ENCODE measurements at regions not wholly inside any gene's neighbourhood (a gene's known extent, or its start where the extent isn't known, plus 50 kb on each side); places are given as distances from the start of the nearest gene placed in this dataset.

DNA sequence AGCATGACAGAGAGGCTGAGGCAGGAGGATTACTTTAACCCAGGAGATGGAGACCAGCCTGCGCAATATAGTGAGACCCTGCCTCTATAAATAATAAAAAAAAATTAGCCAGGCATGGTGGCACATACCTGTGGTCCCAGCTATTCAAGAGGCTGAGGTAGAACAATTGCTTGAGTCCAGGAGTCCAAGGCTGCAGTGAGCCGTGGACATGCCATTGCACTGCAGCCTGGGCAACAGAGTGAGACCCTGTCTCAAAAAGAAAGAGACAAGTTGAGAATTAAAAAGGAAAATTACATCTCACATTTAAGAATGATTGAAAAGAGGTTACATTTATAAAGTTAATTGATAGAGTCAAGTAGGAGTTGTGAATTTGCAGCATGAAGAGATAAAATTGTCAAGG, 91.4 kb upstream of the TMPO start:
- TF ChIP-seq CTCF (IDR thresholded peaks at IDR 0.05 in 2 of 3, conservative IDR thresholded peaks at IDR 0.05 in 1 of 3; ENCODE audit: insufficient read depth in 2 of 3, low read depth in 1 of 3, low read length in 3 of 3) (no peak), ATF1 (CRISPR knock-in tag; IDR thresholded peaks at IDR 0.05) (no peak), ATF1 (tag; IDR thresholded peaks at IDR 0.05) (no peak), EZH2 (IDR thresholded peaks at IDR 0.05; ENCODE audit: borderline replicate concordance, low read depth, low read length) (no peak), ZBTB17 (CRISPR knock-in tag; IDR thresholded peaks at IDR 0.05) (no peak), GTF3C2 (IDR thresholded peaks at IDR 0.05; ENCODE audit: borderline replicate concordance, extremely low read depth, insufficient read length) (no peak), CHD4 (IDR thresholded peaks at IDR 0.05; ENCODE audit: insufficient read depth, insufficient replicate concordance, low read depth, low read length, poor library complexity, severe bottlenecking) (no peak)
- TF ChIP-seq, protein P1, sequence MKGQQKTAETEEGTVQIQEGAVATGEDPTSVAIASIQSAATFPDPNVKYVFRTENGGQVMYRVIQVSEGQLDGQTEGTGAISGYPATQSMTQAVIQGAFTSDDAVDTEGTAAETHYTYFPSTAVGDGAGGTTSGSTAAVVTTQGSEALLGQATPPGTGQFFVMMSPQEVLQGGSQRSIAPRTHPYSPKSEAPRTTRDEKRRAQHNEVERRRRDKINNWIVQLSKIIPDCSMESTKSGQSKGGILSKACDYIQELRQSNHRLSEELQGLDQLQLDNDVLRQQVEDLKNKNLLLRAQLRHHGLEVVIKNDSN (CRISPR knock-in tag; IDR thresholded peaks at IDR 0.05): no peak
- TF ChIP-seq, protein P2, sequence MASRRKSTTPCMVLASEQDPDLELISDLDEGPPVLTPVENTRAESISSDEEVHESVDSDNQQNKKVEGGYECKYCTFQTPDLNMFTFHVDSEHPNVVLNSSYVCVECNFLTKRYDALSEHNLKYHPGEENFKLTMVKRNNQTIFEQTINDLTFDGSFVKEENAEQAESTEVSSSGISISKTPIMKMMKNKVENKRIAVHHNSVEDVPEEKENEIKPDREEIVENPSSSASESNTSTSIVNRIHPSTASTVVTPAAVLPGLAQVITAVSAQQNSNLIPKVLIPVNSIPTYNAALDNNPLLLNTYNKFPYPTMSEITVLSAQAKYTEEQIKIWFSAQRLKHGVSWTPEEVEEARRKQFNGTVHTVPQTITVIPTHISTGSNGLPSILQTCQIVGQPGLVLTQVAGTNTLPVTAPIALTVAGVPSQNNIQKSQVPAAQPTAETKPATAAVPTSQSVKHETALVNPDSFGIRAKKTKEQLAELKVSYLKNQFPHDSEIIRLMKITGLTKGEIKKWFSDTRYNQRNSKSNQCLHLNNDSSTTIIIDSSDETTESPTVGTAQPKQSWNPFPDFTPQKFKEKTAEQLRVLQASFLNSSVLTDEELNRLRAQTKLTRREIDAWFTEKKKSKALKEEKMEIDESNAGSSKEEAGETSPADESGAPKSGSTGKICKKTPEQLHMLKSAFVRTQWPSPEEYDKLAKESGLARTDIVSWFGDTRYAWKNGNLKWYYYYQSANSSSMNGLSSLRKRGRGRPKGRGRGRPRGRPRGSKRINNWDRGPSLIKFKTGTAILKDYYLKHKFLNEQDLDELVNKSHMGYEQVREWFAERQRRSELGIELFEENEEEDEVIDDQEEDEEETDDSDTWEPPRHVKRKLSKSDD (conservative IDR thresholded peaks at IDR 0.05; ENCODE audit: low read length): no peak

Measured in K562 (cell line).